Smooth muscle cell (in vitro differentiated cells): ENCODE measurements at regions not wholly inside any gene's neighbourhood (a gene's known extent, or its start where the extent isn't known, plus 50 kb on each side); places are given as distances from the start of the nearest gene placed in this dataset.

Experiments used
- DNase-seq: peaks from one replicate; lab custom pipeline; 2025; ENCODE audit not compliant: unreplicated experiment; lab: John Stamatoyannopoulos, UW
- H2AFZ ChIP-seq: fragments of 200-600 bp; sonication (generic); 2 replicates; pipeline ENCODE4 v1.6.0; 2016; ENCODE audit warnings: antibody characterized with exemption, low read depth, mild to moderate bottlenecking
- H3F3A ChIP-seq: fragments of 200-600 bp; sonication (generic); 2 replicates; pipeline ENCODE4 v1.6.0; 2017; ENCODE audit warnings: antibody characterized with exemption, low read depth
- H3K27ac ChIP-seq: fragments of 200-600 bp; sonication (generic); 2 replicates; pipeline ENCODE4 v1.5.1; 2016; ENCODE audit warnings: low read depth, mild to moderate bottlenecking
- H3K27me3 ChIP-seq: fragments of 200-600 bp; sonication (generic); 2 replicates; pipeline ENCODE4 v1.6.1; 2016; ENCODE audit warnings: low read depth, mild to moderate bottlenecking
- H3K36me3 ChIP-seq: fragments of 200-600 bp; sonication (generic); 2 replicates; pipeline ENCODE4 v1.5.1; 2016; ENCODE audit warnings: low read depth
- H3K4me1 ChIP-seq: fragments of 200-600 bp; sonication (generic); 2 replicates; pipeline ENCODE4 v1.5.1; 2016; ENCODE audit warnings: low read depth
- H3K4me2 ChIP-seq: fragments of 200-600 bp; sonication (generic); 2 replicates; pipeline ENCODE4 v1.6.0; 2016; ENCODE audit warnings: mild to moderate bottlenecking
- H3K4me3 ChIP-seq: fragments of 200-600 bp; sonication (generic); 2 replicates; pipeline ENCODE4 v1.5.1; 2016; ENCODE audit warnings: mild to moderate bottlenecking
- H3K79me2 ChIP-seq: fragments of 200-600 bp; sonication (generic); 2 replicates; pipeline ENCODE4 v1.6.0; 2016; ENCODE audit warnings: low read depth, mild to moderate bottlenecking
- H3K9ac ChIP-seq: fragments of 200-600 bp; sonication (generic); 2 replicates; pipeline ENCODE4 v1.6.0; 2016; ENCODE audit warnings: low read depth
- H3K9me3 ChIP-seq: fragments of 200-600 bp; sonication (generic); replicated peaks from 2 replicates; pipeline ENCODE4 v1.5.1; 2016; ENCODE audit warnings: low read depth
- H4K20me1 ChIP-seq: fragments of 200-600 bp; sonication (generic); 2 replicates; pipeline ENCODE4 v1.6.0; 2016; ENCODE audit warnings: low read depth
- CTCF ChIP-seq: fragments of 200-600 bp; sonication (generic); IDR thresholded peaks from 2 replicates; pipeline ENCODE4 v1.5.1; 2017; ENCODE audit warnings: borderline replicate concordance, mild to moderate bottlenecking, antibody characterized with exemption; ENCODE audit not compliant: insufficient read depth, poor library complexity, severe bottlenecking
- WGBS: methylation state at CpG from one replicate; pipeline ENCODE4 v1.1.7; 2016; ENCODE audit warnings: low lambda C conversion rate; 5-methylcytosine and 5-hydroxymethylcytosine counted together

- no peaks in the 10 kb centered on the region for H3K9me3 ChIP-seq
- no peaks in the 10 kb centered on the region for H3K27me3 ChIP-seq
- no peaks in the 10 kb centered on the region for H3K79me2 ChIP-seq
- H3K4me2 ChIP-seq: no peak overlapping the region
- TF ChIP-seq CTCF: no peak
- H3K4me1 ChIP-seq: no peaks in the 10 kb centered on the region
- H3K9ac ChIP-seq: no peak overlapping the region
- H3K4me3 ChIP-seq: no peak overlapping the region
- 81% methylated on average over 3 of the region's 3 CpGs for WGBS
- no peaks in the 10 kb centered on the region for H4K20me1 ChIP-seq
- H3F3A ChIP-seq: no peaks in the 10 kb centered on the region
- H3K36me3 ChIP-seq: no peaks in the 10 kb centered on the region
- no peak overlapping the region for H2AFZ ChIP-seq
- DNase-seq: no peak
- H3K27ac ChIP-seq: no peak overlapping the region
Measured at GRCh38 chr14:83899706-83900105, 1630.2 kb upstream of the FLRT2 start.

- TF ChIP-seq CTCF: no peak
- Histone ChIP-seq H3K36me3 (no peaks in the 10 kb centered on the region), H3K4me3 (no peak overlapping the region), H3K9ac (no peak overlapping the region), H3K4me1 (no peaks in the 10 kb centered on the region), H3K9me3 (no peaks in the 10 kb centered on the region), H3K79me2 (no peaks in the 10 kb centered on the region), H4K20me1 (no peaks in the 10 kb centered on the region), H3K27ac (no peak overlapping the region), H3K4me2 (no peak overlapping the region), H2AFZ (no peak overlapping the region), H3F3A (no peaks in the 10 kb centered on the region), H3K27me3 (no peaks in the 10 kb centered on the region)
- WGBS: 96% methylated on average over 1 of the region's 1 CpG
- DNase-seq: no peak
Measured at GRCh38 chr14:83905157-83905556, 1624.8 kb upstream of the FLRT2 start.

GRCh38 chr14:83908419-83908818 lies 1621.5 kb upstream of the FLRT2 start:
- Histone ChIP-seq H4K20me1 (no peaks in the 10 kb centered on the region), H3K79me2 (no peaks in the 10 kb centered on the region), H3F3A (no peaks in the 10 kb centered on the region), H3K36me3 (no peaks in the 10 kb centered on the region), H3K27ac (no peak overlapping the region), H3K9me3 (no peaks in the 10 kb centered on the region), H3K4me2 (no peak overlapping the region), H2AFZ (no peak overlapping the region), H3K4me1 (no peaks in the 10 kb centered on the region), H3K4me3 (no peak overlapping the region), H3K27me3 (no peaks in the 10 kb centered on the region), H3K9ac (no peak overlapping the region)
- no peak for TF ChIP-seq CTCF
- DNase-seq: no peak
- WGBS: 98% methylated on average over 3 of the region's 3 CpGs

- DNase-seq: no peak
- H3K27ac ChIP-seq: no peak overlapping the region
- no peak overlapping the region for H3K4me3 ChIP-seq
- H3K36me3 ChIP-seq: no peaks in the 10 kb centered on the region
- no peaks in the 10 kb centered on the region for H3K4me1 ChIP-seq
- no peak for TF ChIP-seq CTCF
- H3K4me2 ChIP-seq: no peak overlapping the region
- no peaks in the 10 kb centered on the region for H3K27me3 ChIP-seq
- H3F3A ChIP-seq: no peaks in the 10 kb centered on the region
- H3K79me2 ChIP-seq: no peaks in the 10 kb centered on the region
- no peaks in the 10 kb centered on the region for H3K9me3 ChIP-seq
- H2AFZ ChIP-seq: no peak overlapping the region
- 94% methylated on average over 1 of the region's 1 CpG for WGBS
- no peaks in the 10 kb centered on the region for H4K20me1 ChIP-seq
- H3K9ac ChIP-seq: no peak overlapping the region
Measured at GRCh38 chr14:83909507-83909906, 1620.4 kb upstream of the FLRT2 start.
